Mesenteric fat pad (tissue), 1 donor: ENCODE measurements at regions not wholly inside any gene's neighbourhood (a gene's known extent, or its start where the extent isn't known, plus 50 kb on each side); places are given as distances from the start of the nearest gene placed in this dataset.
"Not testable (repeated sequence)": the region's sequence is repeated elsewhere in the genome, so short reads cannot be mapped to it uniquely, and the experiment has no call there.

Experiments used
- DNase-seq: peaks from one replicate; pipeline ENCODE4 v3.0.0-alpha.2; 2020; ENCODE audit warnings: low spot score
- donor health status: DM: yes; HTN: yes; CAD: no.

DNA sequence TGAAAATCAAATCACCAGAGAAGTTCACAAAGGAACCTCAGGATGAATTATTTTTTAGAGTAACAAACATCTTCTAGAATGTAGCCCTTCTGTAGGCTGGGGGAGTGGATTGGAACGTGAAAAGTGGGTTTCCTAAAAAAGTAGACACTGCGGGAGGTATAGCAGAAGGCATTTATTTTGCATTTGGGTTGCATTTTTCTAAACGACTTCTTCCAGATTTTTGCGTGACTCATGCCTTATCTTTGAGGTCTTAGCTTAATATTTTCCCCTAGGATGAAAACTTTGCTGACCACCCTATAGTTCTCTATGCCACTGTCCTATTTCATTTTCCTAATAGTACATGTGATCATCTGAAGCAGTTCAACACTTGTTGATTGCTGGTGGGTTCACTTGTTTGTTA lies 112.7 kb upstream of the JCAD start:
- no peak for DNase-seq

DNA sequence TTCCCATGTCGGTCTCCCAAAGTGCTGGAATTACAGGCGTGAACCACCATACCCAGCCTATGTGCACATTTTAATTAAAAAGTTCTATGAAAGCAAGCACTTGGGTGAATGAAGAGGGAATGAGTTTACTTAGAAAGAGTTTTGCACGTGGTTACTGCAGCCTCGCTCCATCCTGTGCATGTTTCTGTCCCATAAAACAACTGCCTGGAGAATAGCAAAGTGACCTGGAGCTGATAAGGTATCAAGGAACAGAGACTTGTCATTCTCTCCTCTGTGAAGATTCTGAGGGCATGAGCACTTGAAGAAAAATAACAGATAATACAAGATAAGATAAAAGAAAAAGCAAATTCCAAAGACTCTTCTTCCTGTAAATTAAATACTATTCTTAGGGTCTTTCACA lies 112.2 kb upstream of the JCAD start:
- DNase-seq: no peak

DNA sequence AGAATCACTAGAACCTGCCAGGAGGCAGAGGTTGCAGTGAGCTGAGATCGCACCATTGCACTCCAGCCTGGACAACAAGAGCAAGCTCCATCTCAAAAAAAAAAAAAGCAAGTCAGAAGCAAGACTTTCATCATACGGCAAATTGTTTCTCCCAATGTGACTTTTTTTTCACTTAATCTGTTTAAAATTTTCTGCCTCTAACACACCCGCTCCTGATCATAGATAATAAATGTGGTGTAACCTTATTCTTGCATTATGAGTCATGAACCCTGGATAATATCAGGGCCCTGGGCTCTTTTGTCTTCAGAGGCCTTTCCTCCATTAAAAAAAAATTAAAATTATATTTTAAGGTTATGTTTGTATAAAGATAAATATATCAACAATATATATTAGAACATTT lies 111.4 kb upstream of the JCAD start:
- no peak for DNase-seq

DNA sequence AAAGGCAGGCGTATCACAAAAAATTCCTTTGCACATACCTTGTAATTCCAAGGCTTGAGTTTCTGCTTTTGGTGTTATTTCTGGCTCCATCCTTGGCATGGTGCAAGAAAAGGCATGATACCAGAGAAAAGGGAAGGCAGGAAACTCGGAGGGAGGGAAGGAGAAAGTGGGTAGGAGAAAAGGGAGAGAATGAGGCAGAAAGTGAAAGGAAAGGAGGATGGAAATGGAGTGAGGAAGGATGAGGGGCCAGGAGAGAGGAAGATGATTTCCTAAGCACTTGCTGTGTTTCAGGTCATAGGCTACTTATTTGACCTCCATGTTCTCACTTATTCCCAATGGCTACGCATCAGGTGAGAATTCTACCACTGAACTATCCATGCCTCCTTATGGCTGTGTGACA lies 110.8 kb upstream of the JCAD start:
- DNase-seq: no peak

DNA sequence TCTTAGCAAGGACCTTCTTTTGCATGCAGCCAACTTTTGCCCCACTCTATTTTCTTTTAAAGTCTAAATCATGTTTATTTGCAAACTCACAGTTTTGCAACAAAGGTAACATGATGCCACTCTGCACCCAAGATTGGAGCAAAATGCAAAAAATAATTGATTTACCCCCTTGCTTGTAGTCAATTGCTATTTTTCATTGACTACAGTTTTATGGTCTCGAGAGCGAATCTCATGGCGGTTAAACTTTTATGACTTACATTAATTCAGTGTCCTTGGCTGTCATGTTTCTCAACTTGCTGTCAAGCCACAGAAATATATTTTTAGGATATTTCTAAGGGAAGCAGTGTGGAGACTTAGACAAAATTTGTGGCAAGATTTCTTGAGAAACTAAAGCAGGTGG lies 110.0 kb upstream of the JCAD start:
- DNase-seq: no peak

DNA sequence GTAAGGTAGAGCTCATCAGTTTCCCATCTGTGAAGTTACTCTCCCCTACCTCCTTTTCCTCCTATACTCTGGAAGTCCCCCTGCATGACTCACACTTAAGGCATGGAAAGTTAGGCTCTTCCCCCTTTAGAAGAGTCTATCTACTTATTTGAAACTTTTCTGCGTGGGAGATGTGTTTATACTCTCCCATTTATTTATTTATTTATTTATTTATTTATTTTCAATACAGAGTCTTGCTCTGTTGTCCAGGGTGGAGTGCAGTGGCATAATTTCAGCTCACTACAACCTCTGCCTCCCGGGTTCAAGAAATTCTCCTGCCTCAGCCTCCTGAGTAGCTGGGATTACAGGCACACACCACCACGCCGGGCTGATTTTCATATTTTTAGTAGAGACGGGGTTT lies 107.5 kb upstream of the JCAD start:
- no peak for DNase-seq

DNA sequence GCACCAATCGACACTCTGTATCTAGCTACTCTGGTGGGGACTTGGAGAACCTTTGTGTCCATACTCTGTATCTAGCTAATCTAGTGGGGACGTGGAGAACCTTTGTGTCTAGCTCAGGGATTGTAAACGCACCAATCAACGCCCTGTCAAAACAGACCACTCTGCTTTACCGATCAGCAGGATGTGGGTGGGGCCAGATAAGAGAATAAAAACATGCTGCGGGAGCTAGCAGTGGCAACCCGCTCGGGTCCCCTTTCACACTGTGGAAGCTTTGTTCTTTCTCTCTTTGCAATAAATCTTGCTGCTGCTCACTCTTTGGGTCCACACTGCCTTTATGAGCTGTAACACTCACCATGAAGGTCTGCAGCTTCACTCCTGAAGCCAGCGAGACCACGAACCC lies 104.0 kb upstream of the JCAD start:
- DNase-seq: not testable (repeated sequence)

DNA sequence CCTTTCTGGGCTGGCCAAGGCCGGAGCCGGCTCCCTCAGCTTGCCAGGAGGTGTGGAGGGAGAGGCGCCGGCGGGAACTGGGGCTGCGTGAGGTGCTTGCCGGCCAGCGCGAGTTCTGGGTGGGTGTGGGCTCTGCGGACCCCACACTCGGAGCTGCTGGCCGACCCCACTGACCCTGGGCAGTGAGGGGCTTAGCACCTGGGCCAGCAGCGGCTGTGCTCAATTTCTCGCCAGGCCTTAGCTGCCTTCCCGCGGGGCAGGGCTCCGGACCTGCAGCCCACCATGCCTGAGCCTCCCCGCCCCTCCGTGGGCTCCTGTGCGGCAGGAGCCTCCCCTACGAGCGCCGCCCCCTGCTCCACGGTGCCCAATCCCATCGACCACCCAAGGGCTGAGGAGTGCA lies 103.4 kb upstream of the JCAD start:
- not testable (repeated sequence) for DNase-seq

DNA sequence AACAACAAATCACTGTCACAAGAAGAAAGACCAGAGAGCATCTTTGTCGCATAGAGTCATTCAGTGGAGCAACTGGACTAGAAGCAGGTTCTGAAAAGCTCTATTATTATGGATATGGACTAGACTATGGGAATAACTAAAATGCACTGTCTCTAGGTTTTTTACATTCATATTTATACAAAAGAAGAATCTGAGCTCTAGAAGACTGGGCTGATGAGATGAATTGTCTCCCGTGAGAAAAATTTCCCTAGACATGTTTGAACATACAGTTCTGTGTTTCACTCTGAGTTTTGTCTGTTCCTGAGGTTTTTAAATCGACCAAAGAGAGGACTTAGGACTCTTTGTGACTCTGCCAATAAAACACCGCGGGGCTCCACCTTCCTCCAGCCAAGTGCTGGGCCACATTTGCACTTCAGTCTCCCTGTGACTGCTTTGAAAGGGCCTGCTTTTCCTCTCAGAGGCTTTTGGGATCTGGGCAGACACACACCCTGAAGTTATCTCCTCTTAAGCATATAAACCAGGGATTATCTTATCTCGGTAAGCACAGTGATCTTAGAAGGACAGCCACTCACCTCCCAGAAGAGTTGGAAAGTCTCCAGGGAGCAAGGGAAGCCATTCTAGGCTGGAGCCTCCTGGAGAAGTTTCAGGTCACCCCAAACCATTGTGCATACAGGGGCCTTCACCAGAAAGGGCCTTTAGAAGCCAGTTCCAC lies 101.0 kb upstream of the JCAD start:
- DNase-seq: no peak

DNA sequence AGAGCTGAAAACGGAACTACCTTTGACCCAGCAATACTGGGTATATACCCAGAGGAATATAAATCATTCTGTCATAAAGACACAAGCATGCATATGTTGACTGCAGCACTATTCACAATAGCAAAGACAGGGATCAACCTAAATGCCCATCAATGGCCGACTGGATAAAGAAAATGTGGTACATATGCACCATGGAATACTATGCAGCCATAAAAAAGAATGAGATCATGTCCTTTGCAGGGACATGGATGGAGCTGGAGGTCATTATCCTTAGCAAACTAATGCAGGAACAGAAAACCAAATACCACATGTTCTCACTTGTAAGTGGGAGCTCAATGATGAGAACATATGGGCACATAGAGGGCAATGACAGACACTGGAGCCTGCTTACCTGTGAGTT lies 100.2 kb upstream of the JCAD start:
- not testable (repeated sequence) for DNase-seq

DNA sequence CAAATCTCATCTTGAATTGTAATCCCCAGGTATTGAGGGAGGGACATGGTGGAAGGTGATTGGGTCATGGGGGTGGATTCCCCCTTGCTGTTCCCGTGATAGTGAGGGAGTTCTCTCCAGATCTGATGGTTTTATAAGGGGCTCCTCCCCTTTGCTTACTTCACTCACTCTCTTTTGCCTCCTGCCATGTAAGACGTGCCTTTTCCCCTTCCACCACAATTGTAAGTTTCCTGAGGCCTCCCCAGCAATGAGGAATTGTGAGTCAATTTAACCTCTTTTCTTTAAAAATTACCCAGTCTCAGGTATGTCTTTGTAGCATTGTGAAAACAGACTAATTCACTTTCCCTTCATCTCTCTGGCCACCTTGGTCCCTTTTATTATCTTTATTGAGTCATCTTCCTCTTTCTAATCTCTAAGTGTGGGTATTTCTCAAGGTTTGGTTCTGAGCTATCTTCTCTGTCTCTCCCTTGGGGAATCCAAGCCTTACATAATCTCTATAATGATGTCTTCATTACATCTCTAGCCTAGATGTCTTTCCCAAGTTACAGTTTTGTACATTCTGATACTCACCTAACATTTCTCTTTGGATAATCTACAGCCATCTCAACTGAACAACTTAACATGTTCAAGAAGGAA lies 99.1 kb upstream of the JCAD start:
- DNase-seq: no peak

DNA sequence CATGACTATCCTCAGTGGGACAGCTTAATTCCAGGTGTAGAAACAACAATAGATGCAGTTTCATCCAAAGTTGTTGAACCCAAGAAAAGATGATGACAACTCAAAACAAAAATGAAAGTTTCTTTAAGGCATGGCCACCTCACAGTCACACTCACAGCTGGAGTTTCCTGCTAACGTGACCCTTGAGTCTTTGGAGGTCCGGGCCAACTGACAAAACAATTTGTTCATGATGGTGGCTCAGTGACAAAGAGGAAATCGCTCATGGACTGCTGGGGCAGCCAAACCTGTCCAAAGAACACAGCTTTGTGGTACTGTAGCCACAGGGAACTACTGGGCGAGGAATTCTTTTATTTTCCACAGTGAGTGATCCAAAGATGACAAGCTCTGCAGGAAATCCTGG lies 96.0 kb upstream of the JCAD start:
- no peak for DNase-seq

DNA sequence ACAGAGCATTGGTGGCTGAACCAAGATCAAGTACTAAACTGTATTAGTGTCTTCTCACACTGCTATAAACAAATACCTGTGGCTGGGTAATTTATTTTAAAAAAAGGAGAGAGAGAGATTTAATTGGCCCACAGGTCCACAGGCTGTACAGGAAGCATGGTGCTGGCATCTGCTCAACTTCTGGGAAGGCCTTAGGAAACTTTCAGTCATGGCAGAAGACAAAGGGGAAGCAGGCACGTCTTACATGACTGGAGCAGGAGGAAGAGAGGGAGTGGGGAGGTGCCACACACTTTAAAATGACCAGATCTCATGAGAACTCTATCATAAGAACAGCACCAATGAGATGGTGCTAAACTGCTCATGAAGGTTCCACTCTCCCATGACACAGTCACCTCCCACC lies 95.2 kb upstream of the JCAD start:
- DNase-seq: no peak

DNA sequence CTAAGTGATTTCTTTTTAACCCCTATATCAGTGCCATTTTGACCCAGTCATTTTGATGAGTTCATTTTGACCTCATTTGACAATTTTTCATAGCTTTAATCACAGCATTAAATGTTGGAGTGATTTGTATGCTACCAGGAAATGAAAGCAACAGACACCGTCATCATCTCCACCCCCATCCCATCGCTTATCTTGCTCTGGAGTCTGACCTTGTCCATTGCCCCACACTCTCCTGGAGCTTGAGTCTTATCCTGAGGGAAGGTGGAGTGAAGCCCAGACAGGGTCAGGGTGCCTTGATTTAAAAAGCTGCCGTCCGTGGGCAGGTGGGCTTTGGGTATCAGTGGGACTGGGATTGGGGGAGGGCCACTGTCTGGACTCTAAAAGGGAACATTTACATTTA lies 94.7 kb upstream of the JCAD start:
- DNase-seq: no peak

DNA sequence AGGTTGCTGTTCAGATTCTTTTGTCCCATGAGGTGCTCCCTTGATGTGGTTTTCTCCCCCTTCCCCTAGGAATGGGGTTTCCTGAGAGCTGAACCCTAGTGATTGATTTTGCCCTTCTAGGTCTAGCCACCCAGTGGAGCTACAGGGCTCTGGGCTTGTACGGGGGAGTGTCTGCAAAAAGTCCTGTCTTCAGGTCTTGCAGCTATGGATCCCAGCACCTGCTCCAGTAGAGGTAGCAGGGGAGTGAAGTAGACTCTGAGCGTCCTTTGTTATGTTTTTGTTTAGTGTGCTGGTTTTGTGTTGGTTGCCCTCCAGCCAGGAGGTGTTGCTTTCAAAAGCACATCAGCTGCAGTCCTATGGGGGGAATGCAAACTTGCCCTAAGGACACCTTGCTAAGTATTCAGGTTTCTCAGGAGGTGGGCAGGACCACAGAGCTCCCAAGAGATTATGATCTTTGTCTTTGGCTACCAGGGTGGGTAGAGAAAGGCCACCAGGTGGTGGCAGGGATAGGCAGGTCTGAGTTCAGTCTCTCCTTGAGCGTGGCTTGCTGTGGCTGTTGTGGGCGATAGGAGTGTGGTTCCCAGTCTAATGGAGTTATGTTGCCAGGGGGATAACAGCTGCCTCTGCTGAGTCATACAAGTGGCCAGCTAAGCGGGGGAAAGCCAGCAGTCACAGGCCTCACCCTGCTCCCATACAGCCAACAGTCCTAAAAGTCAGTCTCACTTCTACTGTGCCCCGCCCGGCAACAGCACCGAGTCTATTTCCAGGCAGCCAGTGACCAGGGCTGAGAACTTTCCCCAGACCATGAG lies 92.4 kb upstream of the JCAD start:
- no peak for DNase-seq

DNA sequence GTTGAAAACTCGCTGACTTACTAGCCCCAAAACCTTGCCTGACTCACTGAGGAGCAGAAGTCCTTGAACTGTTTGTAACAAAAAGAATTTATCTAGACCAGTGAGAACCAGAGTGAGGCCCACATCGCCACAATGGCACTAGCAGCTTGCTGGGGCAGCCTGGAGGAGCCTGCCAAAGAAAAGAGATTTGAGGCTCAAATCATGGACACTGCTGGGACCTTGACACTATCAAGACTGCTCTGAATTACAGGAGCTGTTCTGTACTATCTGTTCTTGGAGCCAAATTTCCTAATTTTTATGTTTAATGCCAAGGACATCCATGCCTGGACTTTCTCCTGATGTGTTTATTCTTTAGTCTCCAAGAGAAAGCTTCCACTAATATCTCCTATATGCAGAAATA lies 82.0 kb upstream of the JCAD start:
- no peak for DNase-seq

DNA sequence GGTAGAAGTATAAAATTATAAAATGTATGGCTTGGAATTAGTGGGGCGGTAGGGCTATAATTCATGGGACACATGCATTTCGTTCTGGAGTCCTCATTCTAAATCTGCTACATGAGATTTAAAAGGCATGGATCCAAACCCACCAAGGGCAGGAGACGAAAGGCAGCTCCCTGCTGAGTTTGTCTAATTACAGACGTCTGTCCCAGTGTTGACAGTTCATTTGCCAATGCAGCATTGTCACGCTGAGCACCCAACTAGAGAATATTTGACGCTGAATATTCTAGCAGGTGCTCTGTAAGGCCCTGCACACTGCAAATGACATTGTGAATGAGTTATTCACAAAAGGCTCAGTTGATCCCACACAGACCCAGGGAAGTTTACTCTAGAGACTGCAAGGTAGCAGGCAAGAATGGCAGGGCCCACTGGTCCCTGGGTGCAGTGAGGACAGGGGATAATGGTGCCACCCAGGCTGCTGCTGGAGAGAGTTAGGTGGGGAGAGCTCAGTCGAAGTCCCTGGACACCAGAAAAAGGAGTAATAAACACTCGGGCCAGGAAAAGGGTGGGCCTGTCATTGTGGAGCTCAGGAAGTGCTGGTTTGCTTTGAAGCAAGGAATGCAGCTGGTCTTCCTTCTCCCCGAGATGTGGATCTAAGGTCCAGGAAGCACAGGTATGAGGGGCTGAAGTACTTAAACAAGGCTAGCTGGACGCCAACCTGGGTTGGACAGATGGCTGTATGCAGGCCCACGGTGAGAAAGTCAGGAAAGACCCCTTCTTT lies 75.0 kb upstream of the JCAD start:
- DNase-seq: no peak

DNA sequence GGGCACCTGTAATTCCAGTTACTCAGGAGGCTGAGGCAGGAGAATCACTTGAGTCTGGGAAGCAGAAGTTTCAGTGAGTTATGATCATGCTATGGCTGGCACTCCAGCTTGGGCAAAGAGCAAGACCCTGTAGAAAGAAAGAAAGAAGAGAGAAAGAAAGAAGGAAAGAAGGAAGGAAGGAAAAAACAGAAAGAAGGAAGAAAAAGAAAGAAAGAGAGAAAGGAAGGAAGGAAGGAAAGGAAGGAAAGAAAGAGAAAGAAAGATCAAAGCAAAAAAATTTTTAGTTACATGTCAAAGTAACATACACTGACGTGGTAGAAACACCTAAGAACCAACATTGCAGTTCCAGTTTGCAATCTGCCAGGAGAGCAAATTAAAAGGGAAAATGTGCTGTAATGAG lies 73.8 kb upstream of the JCAD start:
- no peak for DNase-seq

DNA sequence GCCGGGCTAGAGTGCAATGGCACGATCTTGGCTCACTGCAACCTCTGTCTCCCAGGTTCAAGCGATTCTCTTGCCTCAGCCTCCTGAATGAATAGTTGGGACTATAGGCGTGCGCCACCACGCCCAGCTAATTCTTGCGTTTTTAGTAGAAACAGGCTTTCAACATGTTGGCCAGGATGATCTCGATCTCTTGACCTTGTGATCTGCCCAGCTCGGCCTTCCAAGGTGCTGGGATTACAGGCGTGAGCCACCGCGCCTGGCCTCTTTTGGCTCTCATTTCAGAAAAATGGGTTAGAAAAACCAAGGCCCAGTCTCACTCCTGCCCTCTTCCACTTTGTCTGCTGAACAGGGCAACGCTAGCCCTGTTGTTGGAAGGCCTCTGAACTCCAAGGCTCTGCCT lies 72.0 kb upstream of the JCAD start:
- DNase-seq: peak; percentile 60

DNA sequence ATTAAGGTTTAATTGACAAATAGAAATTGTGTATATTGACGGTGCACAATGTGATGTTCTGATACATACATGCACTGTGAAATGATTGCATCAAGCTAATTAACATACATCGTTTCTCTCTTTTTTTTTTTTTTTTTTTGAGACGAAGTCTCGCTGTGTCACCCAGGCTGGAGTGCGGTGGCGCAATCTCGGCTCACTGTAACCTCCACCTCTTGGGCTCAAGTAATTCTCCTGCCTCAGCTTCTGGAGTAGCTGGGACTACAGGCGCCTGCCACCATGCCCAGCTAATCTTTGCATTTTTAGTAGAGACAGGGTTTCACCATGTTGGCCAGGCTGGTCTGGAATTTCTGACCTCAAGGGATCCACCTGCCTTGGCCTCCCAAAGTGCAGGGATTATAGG lies 69.9 kb upstream of the JCAD start:
- not testable (repeated sequence) for DNase-seq

DNA sequence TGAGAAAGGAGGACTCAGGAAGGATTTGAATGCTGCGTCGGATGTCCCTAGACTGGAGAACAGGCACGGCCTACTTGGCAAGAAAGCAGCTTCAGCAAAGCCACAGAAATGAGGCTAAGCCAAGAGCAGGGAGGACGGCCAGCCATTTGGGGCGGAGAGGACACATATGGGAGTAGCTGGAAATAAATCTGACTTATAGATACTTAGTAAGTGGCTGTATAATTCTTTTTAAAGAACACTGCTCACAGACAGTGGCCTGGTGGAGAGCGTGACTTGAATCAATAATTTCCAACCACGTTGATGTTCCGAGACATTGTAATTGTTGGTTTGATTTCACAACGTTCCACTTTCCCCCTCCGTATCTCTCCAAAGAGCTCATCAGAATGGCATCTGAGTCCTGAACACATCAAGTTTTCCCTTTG lies 67.7 kb upstream of the JCAD start:
- no peak for DNase-seq

DNA sequence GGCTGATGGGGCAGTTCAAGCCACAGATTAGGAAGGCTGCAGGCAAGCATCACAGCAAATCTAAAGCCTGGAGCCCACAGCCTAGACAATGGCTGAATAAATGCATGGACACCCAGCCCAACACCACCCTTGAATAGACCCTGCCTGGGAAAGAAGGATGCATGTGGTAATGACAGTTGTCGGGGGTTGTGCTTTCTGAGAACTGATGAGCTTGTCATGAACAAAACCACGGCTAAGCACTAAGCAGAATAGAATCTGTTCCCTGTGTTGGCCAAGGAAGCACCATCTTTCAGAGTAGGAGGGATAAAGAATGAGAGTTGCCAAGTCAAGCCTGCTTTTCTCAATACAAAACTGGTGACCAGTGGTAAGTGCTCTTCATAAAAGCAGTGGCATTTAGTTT lies 66.1 kb upstream of the JCAD start:
- no peak for DNase-seq
